ENCODE measurements at regions not wholly inside any gene's neighbourhood (a gene's known extent, or its start where the extent isn't known, plus 50 kb on each side); places are given as distances from the start of the nearest gene placed in this dataset.

DNA sequence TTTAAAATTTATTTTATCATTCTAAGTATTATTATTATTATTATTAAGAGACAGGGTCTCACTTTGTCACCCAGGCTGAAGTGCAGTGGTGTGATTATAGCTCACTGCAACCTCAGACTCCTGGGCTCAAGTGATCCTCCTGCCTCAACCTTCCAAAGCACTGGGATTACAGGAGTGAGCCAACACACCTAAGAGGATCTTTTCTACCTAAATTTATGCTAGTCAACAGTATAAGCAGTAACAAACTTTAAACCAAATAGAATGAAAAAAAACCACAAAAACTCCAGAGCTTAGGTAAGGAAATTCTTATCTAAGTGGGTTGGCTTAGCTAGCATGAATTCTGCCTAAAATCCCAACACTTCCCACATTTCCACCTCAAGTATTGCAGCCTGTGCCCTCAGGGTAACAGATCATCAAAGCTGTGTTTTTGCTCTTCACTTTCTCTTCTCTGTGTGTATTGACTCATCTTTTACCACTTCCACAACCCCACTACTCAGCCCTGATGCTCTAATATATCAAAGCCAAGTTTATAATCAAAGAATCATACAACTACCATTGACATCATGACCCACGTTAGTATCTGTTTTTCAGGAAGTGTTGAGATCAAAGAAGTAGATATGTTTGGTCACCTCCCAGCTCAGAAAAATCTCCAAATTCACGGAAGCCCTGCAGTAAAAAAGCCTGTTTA, 93.7 kb upstream of the SPON1 start:
- TF ChIP-seq, protein P1, sequence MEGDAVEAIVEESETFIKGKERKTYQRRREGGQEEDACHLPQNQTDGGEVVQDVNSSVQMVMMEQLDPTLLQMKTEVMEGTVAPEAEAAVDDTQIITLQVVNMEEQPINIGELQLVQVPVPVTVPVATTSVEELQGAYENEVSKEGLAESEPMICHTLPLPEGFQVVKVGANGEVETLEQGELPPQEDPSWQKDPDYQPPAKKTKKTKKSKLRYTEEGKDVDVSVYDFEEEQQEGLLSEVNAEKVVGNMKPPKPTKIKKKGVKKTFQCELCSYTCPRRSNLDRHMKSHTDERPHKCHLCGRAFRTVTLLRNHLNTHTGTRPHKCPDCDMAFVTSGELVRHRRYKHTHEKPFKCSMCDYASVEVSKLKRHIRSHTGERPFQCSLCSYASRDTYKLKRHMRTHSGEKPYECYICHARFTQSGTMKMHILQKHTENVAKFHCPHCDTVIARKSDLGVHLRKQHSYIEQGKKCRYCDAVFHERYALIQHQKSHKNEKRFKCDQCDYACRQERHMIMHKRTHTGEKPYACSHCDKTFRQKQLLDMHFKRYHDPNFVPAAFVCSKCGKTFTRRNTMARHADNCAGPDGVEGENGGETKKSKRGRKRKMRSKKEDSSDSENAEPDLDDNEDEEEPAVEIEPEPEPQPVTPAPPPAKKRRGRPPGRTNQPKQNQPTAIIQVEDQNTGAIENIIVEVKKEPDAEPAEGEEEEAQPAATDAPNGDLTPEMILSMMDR (IDR thresholded peaks at IDR 0.05), result no peak
- TF ChIP-seq POLR2A (IDR thresholded peaks at IDR 0.05) (no peak), POLR2AphosphoS5 (IDR thresholded peaks at IDR 0.05) (no peak)

All from prostate gland (tissue), 2 donors.